Neural crest cell (in vitro differentiated cells): ENCODE measurements at regions not wholly inside any gene's neighbourhood (a gene's known extent, or its start where the extent isn't known, plus 50 kb on each side); places are given as distances from the start of the nearest gene placed in this dataset.

Source experiments
- DNase-seq: peaks from one replicate; pipeline ENCODE4 v3.0.0; 2021; ENCODE audit warnings: low read depth, mixed read lengths, low spot score
- H3K27ac Mint-ChIP-seq: one replicate; pipeline ENCODE4 v1.8.0; 2021; ENCODE audit warnings: mild to moderate bottlenecking, mixed read lengths; ENCODE audit not compliant: unreplicated experiment
- H3K27me3 Mint-ChIP-seq: 2 replicates; pipeline ENCODE4 v1.8.0; 2021; ENCODE audit warnings: low read depth, mild to moderate bottlenecking, mixed read lengths
- H3K36me3 Mint-ChIP-seq: 2 replicates; pipeline ENCODE4 v1.8.0; 2021; ENCODE audit warnings: low read depth, mild to moderate bottlenecking, mixed read lengths
- H3K4me1 Mint-ChIP-seq: 2 replicates; pipeline ENCODE4 v1.8.0; 2021; ENCODE audit warnings: mixed read lengths
- H3K4me3 Mint-ChIP-seq: one replicate; pipeline ENCODE4 v1.8.0; 2021; ENCODE audit warnings: mild to moderate bottlenecking, mixed read lengths
- H3K9me3 Mint-ChIP-seq: 2 replicates; pipeline ENCODE4 v1.8.0; 2021; ENCODE audit warnings: mixed read lengths
- CTCF ChIP-seq: fragments of 200-600 bp; sonication (generic); conservative IDR thresholded peaks from 2 replicates; pipeline ENCODE4 v1.5.0; 2021; ENCODE audit warnings: antibody characterized with exemption, mild to moderate bottlenecking

- no peaks in the 10 kb centered on the region for H3K9me3 Mint-ChIP-seq
- H3K36me3 Mint-ChIP-seq, result no peaks in the 10 kb centered on the region
- H3K27me3 Mint-ChIP-seq, result no peaks in the 10 kb centered on the region
- peaks cover 8% of the 10 kb centered on the region for H3K4me1 Mint-ChIP-seq
- no peak for TF ChIP-seq CTCF
- no peak for DNase-seq
- H3K27ac Mint-ChIP-seq, result no peak overlapping the region
- no peak overlapping the region for H3K4me3 Mint-ChIP-seq
Observed at GRCh38 chr9:21605489-21605931, 123.4 kb upstream of the IFNE start.

- no peak for DNase-seq
- H3K4me3 Mint-ChIP-seq, result no peak overlapping the region
- no peak overlapping the region for H3K27ac Mint-ChIP-seq
- no peaks in the 10 kb centered on the region for H3K9me3 Mint-ChIP-seq
- H3K4me1 Mint-ChIP-seq, result no peaks in the 10 kb centered on the region
- TF ChIP-seq CTCF, result no peak
- no peaks in the 10 kb centered on the region for H3K36me3 Mint-ChIP-seq
- no peaks in the 10 kb centered on the region for H3K27me3 Mint-ChIP-seq
Observed at GRCh38 chr9:21607576-21607975, 125.5 kb upstream of the IFNE start.

GRCh38 chr9:21608200-21608599, 126.1 kb upstream of the IFNE start:
- no peak overlapping the region for H3K4me3 Mint-ChIP-seq
- no peaks in the 10 kb centered on the region for H3K4me1 Mint-ChIP-seq
- H3K27ac Mint-ChIP-seq, result no peak overlapping the region
- H3K27me3 Mint-ChIP-seq, result no peaks in the 10 kb centered on the region
- H3K9me3 Mint-ChIP-seq, result no peaks in the 10 kb centered on the region
- no peak for DNase-seq
- TF ChIP-seq CTCF, result no peak
- H3K36me3 Mint-ChIP-seq, result no peaks in the 10 kb centered on the region

- Mint-ChIP-seq H3K27ac (no peak overlapping the region), H3K36me3 (no peaks in the 10 kb centered on the region), H3K4me1 (no peaks in the 10 kb centered on the region), H3K9me3 (no peaks in the 10 kb centered on the region), H3K4me3 (no peak overlapping the region), H3K27me3 (no peaks in the 10 kb centered on the region)
- no peak for DNase-seq
- TF ChIP-seq CTCF, result no peak
Observed at GRCh38 chr9:21609506-21609905, 127.4 kb upstream of the IFNE start.

- Mint-ChIP-seq H3K27me3 (no peaks in the 10 kb centered on the region), H3K27ac (no peak overlapping the region), H3K4me1 (no peaks in the 10 kb centered on the region), H3K4me3 (no peak overlapping the region), H3K36me3 (no peaks in the 10 kb centered on the region), H3K9me3 (no peaks in the 10 kb centered on the region)
- no peak for TF ChIP-seq CTCF
- DNase-seq, result no peak
Observed at GRCh38 chr9:21611891-21612290, 129.8 kb upstream of the IFNE start.

- no peak for DNase-seq
- H3K27me3 Mint-ChIP-seq, result no peaks in the 10 kb centered on the region
- H3K4me1 Mint-ChIP-seq, result peaks cover 15% of the 10 kb centered on the region
- H3K4me3 Mint-ChIP-seq, result no peak overlapping the region
- TF ChIP-seq CTCF, result no peak
- H3K27ac Mint-ChIP-seq, result no peak overlapping the region
- no peaks in the 10 kb centered on the region for H3K9me3 Mint-ChIP-seq
- H3K36me3 Mint-ChIP-seq, result no peaks in the 10 kb centered on the region
Observed at GRCh38 chr9:21615018-21615417, 132.9 kb upstream of the IFNE start.
